ENCODE measurements at regions not wholly inside any gene's neighbourhood (a gene's known extent, or its start where the extent isn't known, plus 50 kb on each side); places are given as distances from the start of the nearest gene placed in this dataset.

DNA sequence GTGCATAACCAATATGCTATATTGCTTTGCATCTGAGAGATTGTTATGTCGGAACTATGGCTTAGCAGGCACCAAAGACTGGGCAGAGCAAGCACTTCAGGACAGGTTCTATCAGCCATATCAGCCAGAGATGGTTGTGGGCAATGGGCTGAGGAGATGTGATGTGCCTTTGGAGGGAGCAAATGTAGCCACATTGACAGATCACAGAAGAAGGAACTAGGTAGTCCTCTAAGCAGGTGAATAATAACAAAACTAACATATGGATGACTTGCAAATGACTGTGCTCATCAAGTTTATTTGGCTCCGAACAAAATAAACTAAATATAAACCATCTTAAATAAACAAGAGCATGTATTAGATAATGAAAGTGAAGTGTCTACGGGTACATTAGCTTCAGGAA, 291.7 kb downstream of the RMST start:
- no peak for TF ChIP-seq POLR2A (IDR thresholded peaks at IDR 0.05; ENCODE audit: low read length)
- no peak for TF ChIP-seq GATA1 (IDR thresholded peaks at IDR 0.05; ENCODE audit: low read depth, low read length)
